ENCODE measurements at regions not wholly inside any gene's neighbourhood (a gene's known extent, or its start where the extent isn't known, plus 50 kb on each side); places are given as distances from the start of the nearest gene placed in this dataset.
"Not testable (repeated sequence)": the region's sequence is repeated elsewhere in the genome, so short reads cannot be mapped to it uniquely, and the experiment has no call there.

- no peak for DNase-seq
Measured at GRCh38 chr17:77037943-77038342, 102.8 kb upstream of the SEC14L1 start.

DNA sequence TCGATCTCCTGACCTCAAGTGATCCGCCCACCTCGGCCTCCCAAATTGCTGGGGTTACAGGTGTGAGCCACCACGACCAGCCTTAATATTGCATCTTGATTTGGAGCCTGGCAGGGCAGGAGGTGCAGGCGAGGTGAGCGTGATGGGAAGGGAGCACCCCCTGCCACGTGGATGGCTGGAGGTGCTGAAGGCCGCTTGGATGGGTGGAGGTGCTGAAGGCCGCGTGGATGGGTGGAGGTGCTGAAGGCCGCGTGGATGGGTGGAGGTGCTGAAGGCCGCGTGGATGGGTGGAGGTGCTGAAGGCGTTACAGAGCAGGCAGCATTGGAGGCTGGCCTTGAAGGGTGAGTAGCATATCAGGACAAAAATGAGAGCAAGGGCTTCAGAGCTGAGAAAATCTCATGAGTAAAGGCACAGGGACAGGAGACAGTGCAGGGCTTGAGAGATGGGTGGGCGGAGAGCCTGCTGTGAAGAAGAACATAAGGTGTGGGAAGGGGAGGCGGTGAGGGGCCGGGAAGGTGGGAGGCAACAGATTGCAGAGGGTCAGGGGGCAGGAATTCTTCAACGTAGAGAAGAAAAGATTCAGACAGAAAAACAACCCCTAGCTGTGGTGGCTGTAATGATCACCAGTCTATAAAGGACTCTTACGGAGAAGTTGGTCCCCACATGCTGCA lies 101.7 kb upstream of the SEC14L1 start:
- no peak for DNase-seq

DNA sequence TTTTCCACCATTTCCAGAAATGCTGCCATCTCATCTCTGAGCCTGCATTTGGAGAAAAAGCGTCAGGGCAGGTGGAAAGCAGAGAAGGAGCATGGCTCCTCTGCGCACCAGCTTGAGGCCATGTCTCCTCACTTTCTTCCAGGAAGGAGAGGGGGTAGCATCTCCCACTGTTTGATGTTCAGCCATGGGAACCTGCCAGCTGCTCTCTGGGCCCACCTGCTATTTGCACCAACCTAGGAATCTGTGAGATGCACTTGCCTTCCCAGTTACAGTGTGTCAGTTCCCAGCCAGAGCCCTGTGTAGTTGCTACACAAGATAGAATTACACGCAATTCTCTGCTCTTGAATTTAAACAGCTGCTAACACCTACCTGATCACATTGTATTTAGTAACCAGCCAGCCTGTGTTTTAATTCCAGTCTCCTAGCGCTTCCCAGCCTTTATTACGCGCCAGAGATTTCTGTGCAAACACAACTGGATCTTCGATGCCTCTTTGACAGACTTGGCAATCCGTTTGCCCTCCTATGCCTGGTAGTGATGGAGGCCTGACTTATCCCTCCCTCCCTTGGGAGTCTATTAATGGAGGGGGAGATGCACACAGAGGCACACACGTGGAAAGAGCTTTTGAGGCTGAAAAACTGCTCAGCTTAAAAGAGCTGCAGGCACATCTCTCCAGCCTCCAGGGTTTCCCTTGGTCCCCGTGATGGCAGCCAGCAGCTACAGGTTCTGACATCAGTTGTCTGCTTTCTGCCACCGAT lies 98.1 kb upstream of the SEC14L1 start:
- no peak for DNase-seq

DNA sequence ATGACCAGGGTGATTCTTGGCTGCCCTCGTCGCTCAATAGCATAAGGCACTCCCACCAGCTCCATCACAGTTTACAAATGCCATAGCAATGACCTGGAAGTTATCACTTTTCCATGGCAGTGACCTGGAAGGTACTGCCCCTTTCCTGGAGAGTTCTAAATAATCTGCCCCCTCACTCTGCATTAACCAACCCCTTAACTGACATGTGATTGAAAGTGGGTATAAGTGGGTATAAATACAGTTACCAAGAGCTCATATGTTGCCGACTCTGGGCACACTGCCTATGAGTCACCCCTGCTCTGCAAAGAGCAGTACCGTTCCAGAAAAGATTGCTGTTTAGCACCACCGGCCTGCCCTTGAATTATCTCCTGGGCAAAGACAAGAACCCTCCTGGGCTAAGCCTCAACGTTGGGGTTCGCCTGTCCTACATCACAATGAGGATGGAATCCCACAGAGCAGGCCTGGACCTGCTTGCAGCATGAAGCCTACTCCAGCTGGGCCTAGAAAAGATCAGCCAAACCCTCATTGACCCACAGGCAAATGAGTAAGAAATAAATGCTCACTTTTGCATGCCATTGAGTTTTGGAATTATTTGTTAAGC lies 95.2 kb upstream of the SEC14L1 start:
- DNase-seq = no peak

DNA sequence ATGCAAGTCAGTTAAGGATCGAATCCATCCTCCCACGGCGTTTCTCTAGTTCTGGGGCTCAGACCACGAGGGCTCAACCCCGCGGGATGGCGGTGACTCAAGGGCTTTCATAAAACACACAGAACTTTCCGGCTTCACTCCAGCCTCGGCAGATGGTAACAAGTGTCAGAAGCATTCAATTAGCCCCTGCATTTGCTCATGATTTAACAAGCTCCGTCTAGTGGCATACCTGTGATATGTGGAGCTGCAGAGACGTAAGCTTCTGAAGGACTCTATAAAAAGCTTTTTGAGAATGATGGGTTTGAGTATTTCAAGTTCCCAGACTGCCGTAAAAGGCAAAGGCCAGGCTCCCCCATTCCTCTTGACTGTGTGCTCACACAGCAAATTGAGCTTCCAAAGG lies 91.3 kb upstream of the SEC14L1 start:
- no peak for DNase-seq

DNA sequence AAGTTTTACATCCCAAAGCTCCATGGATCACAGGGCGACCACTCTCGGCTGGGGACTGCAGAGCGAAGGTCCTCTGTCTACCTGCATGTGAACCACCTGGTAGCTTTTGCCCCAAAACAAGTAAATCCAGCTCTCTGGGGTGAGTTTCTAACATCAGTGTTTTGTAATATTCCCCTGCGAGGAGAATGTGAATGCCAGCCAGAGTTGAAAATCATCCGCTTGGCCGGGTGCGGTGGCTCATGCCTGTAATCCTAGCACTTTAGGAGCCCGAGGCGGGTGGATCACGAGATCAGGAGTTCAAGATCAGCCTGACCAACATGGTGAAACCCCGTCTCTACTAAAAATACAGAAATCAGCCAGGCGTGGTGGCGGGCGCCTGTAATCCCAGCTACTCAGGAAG lies 89.9 kb upstream of the SEC14L1 start:
- DNase-seq = not testable (repeated sequence)

DNA sequence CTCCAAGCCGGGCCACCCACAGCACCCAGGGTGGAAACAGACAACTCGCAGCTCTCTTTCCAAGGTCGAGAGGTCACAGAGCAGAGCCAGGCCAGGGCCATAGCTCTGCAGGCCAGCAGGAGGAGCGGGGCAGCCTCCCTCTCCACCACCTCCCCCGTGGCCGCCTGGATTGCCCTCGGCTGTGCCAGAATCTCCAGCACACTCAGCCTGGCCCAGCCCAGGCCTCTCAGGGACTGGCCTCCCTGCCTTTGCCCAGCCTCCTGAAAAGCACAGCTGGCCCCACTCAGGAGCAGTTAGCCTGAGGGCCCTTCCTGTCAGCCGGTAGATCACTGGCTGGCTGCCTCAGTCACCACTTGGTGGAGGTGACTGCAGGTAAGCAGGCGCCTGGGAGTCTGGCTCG lies 85.8 kb upstream of the SEC14L1 start:
- no peak for DNase-seq

GRCh38 chr17:77055453-77055852 lies 85.3 kb upstream of the SEC14L1 start:
- DNase-seq = no peak

- no peak for DNase-seq
Measured at GRCh38 chr17:77058016-77058415, 82.8 kb upstream of the SEC14L1 start.

- DNase-seq = no peak
Measured at GRCh38 chr17:77061669-77062068, 79.1 kb upstream of the SEC14L1 start.

DNA sequence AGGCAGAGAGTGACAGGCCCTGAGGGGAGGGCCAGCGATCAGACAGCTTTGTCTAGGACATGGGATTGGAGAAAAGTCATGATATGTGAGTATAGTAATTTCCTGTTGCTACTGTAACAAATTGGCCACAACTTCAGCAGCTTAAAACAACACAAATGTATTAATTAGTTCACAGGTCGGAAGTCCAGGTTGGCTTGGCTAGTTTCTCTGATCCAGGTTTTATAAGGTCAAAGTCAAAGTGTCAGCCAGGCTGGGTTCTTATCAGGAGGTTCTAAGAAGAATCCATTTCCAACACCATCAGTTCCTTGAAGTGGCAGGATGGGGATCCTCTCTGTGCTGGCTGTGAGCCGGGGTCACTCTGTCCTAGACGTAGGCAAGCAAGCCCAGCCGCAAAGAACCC lies 76.2 kb upstream of the SEC14L1 start:
- DNase-seq = no peak

DNA sequence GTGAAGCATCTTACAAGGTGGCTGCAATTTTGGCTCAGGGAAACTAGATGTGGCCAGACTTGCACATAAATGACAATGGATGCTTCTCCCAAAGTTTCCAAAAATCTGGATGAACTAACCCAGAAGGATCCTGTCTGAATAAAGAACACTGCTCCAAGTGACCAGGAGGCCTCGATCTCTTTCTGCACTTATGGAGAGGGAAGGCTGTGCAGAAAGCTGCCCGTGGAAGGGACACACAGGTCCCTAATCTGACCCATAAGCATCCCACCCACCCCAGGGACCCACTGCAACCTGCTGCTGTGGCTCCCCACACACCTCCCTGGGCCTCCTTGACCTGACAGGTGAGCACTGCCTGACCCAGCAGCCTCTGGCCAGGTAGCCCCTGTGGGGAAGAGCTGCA lies 74.6 kb upstream of the SEC14L1 start:
- DNase-seq = no peak

- not testable (repeated sequence) for DNase-seq
Measured at GRCh38 chr17:77066726-77067409, 73.9 kb upstream of the SEC14L1 start.

DNA sequence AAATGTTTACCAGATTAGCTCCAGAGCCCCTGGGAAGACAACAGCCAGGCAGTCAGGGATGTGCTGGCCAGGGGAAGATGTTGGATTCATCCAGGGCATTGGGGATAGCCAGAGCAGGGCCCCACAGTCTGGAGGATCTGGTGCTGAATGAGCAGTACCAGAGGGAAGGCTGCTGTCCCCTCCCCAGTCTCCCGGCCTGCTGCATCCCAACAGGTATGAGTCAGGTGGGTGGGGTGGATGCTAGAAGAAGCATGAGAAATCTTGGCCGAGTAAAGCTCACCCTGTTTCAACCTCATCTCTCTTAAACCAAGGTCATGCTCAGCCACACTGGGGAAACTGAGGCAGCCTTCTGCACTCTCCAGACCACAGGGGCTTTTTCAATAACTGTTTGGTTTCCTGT lies 71.9 kb upstream of the SEC14L1 start:
- no peak for DNase-seq

DNA sequence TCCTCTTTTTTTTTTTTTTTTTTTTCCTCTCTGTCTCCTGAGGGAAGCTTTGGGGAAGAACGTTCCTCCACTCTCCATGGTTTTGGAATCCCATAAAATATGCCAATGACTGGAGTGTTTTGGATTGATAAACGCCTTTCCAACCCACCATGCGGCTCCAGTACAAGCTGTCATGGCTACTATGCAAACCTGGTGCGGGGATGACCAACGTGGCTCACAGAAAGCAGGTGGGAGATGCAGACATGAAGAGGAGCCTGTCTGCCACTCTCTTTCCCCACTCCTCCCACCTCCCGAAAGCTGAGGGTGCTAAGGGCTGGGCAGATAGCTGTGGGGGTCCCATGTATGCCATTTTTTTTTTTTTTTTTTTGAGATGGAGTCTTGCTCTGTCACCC lies 69.9 kb upstream of the SEC14L1 start:
- DNase-seq = no peak

DNA sequence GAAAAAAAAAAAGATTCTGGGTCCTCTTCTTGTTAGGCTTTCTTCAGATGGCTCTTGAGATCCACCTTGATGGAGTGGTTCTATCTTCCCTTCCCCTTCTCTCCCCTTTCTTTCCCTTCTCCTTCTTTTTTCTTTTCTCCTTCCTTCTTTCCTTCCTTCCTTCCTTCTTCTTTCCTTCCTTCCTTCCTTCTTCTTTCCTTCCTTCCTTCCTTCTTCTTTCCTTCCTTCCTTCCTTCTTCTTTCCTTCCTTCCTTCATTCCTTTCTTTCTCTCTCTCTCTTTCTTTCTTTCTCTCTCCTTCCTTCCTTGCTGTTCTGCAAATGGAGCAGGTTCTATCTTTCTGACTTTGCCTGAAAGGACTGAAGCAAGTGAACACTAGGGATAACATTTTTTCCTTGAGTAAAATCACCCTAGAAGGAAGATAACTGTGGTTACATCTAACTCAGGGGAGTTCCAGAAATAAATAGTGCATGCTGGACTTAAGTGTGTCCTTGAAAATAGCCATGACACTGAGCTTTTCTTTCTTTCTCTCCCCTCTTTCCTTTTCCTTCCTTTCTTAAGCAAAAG lies 68.8 kb upstream of the SEC14L1 start:
- DNase-seq = no peak

- no peak for DNase-seq
Measured at GRCh38 chr17:77072670-77073069, 68.1 kb upstream of the SEC14L1 start.

GRCh38 chr17:77074681-77075080 lies 66.1 kb upstream of the SEC14L1 start:
- DNase-seq = no peak

DNA sequence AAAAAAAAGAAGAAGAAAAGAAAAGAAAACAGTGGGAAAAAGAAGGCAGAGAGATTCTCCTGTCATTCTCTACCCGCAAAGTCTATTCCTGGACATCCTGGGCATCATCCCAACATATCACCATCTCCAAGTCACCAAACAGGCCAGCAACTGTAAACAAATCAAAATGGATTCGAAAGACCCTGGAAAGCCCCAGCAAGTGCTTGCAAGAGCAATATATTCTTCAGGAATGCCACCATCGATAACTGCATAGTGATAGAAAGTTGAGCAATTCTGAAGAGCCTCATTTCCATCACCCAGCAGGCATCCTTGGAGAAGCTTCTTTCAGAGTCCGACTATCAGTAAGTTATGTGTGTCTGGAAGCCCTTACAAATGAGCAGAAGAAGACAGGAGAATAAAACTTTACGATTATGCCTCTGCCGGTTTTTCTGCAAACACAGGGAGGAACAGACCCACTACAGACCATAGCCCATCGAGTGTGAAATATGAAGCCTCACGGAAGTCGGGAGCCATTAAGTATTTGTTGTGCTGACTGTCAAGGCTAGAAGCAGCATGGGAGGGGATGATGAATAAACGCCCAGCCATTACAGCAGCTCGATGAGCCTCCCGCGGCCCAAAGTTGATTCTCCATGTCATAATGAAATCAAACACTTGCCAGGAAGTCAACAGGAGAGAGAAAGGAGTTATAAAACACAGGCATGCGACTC lies 64.5 kb upstream of the SEC14L1 start:
- DNase-seq = no peak

GRCh38 chr17:77083531-77083930 lies 57.2 kb upstream of the SEC14L1 start:
- no peak for DNase-seq

DNA sequence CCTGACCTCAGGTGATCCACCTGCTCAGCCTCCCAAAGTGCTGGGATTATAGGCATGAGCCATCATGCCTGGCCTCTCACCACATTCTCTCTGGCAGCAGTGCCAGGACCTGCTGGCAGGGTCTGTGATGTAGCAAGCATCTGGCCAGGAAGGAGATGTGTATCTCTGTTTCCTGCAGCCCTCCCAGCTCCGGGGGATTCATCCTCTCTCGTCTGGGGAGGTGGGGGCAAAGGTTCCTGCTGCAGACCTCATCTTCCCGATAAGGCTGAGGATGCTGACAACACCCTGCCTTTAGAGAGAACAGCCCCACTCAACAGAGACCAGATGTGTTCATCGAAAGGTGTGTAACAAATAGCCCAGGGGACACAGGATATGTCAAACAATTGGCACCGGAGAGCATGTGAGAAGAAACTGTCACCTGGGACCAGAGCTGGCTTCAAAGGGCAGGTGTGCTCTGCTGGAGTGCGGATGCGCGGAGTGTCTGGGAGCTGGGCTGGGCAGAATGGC lies 54.8 kb upstream of the SEC14L1 start:
- no peak for DNase-seq

DNA sequence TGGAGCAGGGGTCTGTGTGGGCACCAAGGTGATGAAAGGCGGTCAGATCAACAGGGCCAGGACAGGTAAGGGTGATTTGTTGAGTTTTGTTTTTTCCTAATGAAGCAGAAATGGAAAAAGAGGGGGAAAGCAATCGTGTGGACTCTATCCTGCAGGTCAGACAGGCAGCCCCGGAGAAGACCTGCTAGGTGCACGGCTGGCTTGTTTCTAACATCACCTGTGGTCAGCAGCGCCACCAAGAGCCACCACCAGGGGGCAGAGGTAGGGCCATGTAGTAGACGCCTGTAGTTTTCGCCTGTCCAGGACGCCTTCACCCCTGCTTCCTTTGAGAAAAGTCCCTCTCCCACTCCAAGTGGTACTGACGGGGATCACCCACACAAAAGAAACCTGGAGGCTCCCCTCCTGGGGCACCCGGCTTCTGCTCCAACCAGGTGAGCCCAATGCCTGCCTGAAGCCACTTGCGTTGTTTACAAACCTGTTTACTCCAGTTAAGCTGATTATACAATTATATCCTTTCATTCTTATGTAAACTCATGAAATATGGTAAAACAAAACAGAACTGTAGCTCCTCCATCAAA lies 54.2 kb upstream of the SEC14L1 start:
- no peak for DNase-seq

Measured in skin of body (tissue), 1 donor.